NCI-H146 treated with DMSO at 0.1 percent for 48 hours (cell line): ENCODE measurements at regions not wholly inside any gene's neighbourhood (a gene's known extent, or its start where the extent isn't known, plus 50 kb on each side); places are given as distances from the start of the nearest gene placed in this dataset.

Source experiments
- DNase-seq: peaks from one replicate; lab custom pipeline; 2025; ENCODE audit not compliant: unreplicated experiment; lab: John Stamatoyannopoulos, UW

DNA sequence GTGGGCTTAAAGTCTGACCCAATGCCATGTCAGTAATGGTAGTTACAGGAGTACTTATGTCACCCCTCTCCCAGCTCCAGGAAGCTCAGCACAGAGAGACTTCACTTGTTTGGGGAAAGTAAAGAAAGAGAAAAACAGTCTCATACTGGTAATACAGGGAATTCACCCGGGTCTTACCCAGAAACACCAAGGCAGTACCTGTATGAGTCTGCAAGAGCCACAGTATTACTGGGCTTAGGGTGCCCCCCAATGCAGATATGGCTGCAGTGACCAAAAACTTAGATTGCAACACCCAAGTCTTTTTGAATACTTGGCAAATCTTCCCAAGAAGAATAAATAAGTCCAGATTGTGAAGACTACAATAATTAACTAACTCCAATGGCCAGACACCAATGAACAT is 622.1 kb downstream of the IGSF11 start:
- no peak for DNase-seq

DNA sequence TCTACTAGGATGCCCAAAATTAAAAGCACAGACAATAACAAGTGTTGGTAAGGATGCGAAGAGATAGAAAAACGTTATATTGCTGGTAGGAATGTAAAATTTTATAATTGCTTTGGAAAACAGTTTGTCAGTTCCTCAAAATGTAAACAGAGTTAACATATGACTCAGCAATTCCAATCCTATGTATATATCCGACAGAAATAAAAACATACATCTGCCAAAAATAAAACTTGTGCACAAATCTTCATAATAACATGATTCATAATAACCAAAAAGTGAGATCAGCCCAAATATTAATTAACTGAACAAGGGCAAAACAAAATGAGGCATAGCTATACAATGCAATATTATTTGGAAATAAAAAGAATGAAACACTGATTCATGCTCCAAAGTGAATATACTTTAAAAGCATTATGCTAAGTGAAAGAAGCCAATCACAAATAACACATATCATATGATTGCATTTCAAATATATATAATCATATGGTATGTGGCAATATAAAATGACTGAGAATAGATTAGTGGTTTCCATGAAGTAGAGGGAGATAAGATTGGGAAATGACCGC is 609.3 kb downstream of the IGSF11 start:
- no peak for DNase-seq

DNA sequence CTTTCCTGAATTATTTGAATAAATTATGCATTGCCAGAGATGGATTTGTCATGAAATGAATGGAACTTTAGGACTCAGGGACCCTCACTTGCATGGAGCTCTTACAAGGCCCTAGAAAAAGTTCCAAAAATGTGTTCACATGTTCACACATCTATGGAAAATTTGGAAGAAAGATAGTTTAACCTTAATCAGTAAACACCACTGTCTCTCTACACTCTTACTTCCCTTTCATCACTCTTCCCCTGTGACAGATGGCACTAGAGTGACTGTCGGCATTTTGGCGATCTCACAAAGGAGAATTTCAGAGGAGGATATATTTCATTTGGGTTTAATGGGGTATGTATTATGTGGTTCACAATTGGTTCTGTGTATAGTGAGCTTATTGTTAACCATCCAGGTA is 600.8 kb downstream of the IGSF11 start:
- no peak for DNase-seq

DNA sequence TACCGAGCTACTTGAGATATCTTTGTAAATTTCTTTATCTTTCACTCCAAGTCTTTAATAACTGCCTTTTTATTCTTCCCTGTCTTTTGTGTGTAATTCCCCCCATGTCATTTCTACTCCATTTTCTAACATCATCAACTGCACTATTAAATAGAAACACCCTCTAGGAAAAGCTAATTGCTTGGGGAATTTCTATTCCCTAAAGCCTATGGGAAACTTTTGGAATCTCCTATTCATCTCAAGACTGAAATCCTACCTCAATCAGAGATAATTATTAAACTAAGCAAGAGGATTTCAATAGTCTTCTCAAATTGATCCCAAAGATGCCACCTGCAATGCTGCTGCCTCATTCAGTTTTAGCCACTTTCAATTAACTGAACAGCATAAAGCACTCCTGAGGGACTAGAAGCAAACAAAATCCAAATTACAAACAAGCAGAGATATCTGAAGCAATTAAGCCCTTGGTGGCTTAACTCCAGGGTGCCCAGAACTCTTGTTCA is 598.7 kb downstream of the IGSF11 start:
- no peak for DNase-seq

DNA sequence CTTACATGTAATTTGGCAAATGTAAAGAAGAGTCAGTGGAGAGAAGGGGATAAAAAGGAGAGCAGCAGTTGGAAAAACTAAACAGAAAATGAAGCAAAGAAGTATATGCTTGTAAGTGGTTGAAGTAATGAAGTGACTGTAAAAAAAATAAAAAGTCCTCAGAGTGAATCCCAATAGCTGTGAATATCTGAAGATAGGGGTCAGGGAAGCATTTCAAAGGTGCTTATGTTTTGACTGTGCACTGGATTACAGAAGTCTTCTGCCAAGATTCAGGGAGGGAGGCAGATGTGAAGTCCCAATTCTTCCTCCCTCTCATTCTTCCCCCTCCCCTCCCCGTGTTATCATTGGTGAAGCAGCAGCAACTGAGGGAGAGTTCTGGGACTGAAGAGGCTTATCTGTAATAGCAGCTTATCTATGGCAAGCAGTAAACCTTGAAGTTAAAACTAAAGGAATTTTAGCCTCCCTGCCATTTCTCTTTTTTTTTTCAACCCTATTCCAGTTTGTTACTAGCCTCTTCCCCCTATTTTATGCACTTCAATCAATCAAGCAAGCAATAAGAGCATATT is 597.9 kb downstream of the IGSF11 start:
- no peak for DNase-seq

DNA sequence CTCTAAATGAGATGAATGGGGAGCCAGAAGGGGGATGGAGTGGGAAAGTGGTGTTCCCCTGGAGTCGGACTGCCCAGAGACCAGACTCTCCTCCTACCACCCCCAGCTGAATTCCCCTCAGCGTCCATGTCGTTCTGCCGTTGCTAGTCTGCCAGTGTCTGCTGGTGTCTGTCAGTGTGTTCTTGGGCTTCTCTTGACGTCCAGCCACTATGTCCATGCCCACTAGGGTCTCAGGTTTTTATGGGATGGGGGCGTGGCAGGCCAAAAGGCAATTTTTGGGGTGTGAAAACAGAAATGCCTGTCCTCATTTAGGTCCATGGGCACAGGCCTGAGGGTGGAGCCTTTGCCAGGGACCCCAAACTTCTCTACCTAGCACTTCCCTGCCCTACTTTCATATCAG is 589.6 kb downstream of the IGSF11 start:
- DNase-seq = no peak

DNA sequence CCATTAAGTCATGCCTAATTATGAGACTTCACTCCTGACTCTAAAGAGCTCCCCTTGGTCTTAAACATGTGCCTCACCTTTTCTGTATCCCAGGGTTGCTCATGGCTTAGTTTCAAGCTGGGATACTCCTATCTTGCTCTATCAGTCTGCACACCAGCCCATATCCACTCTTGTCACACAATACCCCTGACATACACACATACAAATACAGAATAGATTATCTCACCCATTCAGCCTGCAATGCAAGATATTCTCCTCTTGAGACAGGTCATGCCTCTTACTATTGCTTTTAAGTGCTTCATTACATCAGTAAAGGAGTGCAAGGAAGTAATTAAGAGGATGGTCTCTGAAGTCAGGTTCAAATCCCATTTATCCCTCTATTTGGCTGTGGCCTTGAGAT is 587.3 kb downstream of the IGSF11 start:
- no peak for DNase-seq

DNA sequence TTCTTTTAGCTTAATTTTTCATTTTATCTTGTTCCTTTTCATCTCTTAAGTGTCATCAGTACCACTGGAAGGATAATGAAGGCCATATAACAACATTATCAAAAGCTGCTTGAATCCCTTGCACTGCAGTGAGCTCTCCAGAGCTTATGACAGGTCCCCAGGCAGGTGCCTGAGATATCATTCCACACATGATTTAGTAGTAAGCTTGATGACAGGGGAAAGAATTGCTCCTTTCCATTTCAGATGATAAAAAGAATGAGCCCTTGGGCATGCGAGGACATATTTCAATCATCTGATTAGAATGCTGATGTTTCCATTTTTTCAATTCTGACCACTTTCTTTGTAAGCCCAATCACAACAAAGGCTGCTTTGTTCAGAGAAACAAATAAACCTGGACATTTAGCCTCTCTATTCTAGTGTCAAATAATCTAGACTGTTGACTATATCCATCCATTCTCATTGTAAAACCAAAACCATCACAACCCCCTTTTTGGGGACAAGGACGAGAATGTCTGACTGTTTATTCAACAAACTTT is 567.8 kb downstream of the IGSF11 start:
- DNase-seq = no peak

DNA sequence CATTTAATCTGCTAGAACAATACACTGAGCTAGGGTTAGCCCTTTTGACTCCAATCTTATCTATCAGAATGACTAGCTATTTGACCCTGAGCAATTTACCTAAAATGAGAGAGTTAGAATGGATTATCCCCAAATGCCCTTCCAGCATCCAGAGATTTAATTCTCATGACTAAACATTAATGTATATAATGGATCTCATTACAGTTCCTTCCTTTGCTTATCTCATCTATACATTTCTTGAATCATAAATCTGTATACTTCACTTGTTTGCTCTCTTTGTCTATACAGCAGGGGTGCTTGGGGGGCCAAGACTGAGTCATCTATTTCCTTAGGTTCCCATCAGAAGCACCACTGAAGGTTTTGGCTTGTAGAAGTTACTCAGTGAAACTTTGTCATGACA is 565.8 kb downstream of the IGSF11 start:
- no peak for DNase-seq

DNA sequence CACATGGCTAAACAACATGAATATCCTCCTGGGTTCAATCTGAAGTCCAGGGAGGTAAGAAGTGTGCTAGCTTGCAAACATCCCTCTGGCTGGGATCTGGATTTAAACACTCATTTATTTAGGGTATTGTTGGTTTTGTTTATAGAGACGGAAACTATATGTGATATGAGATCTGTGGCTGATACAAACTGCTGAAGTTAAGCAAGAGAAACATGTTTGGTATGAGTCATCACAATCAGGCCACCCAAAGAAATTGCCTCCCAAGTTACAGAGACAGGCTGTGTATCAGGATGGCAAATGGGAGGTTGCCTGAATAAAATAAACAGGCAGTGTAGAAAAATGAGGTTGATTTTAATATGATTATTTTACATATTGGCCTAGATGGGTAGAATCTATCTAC is 562.1 kb downstream of the IGSF11 start:
- no peak for DNase-seq

DNA sequence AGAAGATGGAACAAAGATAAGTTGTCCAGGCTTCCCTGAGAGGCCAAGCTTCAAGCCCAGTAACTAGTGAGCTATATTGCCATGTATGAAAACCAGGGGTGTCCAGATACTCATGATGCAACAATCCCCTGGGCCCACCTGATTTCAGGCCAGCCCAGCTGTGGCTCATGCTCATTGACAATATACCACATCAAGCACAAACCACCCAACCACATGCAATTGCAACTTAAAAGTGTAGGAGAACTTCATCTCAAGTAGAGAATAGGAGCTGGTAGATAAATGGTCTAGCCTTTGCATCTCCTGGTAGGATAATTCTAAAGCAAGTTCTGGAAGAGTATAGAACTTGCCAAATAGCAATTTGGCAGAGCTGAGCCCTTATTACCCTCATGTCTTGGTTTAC is 561.3 kb downstream of the IGSF11 start:
- no peak for DNase-seq

DNA sequence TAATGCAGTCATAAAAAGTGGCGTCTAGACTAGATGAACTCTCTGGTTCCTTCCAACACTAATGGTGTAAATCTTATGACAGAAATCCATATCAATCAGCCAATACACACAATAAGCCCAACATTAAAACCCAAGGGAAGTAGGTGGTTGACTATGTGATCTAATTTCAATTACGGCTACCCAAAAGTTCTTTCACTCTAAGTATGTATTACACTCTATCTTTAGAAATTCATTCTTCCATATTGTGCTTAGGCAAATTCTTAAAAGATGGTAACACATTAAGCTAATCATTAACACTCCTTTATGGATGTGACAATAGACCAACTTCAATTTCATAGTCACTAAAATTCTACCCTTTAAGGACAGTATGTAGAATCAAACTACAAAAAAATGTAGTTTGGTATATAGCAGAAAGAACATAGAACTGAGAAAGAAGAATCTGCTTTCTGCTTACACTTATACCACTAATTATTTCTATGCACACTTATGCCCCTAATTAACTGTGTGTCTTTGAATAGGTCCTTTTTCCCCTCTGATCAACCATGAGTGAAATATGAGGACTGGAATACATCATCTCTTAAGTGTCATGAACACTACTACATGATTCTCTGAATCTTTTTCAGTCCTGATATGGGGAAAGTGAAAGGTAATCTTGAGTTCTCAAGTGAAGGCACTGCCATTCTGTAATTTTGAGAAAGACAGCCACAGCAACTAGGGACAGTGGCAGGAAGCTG is 557.6 kb downstream of the IGSF11 start:
- no peak for DNase-seq

DNA sequence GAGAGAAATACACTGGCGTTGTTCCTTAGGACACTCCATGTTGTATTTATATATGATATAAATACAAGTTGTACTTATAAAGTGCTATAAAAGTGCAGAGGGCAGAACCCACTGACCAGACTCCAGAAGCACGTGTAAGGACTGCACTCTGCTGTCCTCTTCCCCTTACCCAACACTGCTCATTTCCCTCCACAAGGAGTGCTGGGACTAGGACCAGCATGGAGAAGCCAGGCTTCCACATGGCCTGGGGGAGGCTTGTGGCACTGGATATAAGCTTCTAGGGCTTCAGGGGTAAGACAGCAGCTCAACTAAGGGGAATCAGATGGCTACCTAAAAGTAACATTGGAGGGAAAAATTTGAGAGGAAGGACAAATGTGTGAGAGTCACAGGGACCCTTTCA is 556.9 kb downstream of the IGSF11 start:
- no peak for DNase-seq

DNA sequence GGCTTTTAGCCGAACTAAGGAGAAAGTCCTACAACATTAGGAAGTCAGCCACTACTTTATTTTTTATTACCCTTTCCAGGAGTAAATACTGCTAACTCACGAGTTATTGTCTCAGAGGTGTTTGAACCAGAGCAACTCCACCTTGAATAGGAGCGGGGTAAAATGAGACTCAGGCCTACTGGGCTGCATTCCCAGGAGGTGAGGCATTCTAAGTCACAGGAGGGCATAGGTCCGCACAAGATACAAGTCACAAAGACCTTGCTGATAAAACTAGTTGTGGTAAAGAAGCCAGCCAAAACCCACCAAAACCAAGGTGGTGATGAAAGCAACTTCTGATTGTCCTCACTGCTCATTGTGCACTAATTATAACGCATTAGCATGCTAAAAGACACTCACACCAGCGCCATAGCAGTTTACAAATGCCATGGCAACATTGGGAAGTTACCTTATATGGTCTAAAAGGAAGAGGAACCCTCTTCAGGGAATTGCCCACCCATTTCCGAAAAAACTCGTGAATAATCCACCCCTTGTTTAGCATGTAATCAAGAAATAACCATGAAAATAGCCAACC is 555.9 kb downstream of the IGSF11 start:
- DNase-seq = no peak

DNA sequence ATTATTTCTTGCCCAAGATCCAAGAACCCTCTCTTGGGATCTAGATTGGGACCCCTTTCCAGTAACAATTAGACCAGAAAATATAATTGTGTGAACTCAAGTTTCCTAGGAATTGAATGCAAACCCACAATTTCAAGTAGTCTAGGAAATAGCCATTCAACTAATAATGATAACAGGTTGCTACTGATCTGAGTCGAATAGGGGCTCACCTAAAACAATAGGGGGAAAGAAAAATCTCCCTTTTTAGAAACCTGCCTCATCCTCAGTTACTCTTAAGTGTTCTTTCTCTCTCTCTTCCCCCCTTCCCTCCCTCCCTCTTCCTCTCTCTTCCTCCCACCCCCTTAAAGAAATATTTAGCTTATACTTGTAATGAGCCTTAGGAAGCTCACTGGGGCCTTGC is 555.3 kb downstream of the IGSF11 start:
- DNase-seq = no peak

DNA sequence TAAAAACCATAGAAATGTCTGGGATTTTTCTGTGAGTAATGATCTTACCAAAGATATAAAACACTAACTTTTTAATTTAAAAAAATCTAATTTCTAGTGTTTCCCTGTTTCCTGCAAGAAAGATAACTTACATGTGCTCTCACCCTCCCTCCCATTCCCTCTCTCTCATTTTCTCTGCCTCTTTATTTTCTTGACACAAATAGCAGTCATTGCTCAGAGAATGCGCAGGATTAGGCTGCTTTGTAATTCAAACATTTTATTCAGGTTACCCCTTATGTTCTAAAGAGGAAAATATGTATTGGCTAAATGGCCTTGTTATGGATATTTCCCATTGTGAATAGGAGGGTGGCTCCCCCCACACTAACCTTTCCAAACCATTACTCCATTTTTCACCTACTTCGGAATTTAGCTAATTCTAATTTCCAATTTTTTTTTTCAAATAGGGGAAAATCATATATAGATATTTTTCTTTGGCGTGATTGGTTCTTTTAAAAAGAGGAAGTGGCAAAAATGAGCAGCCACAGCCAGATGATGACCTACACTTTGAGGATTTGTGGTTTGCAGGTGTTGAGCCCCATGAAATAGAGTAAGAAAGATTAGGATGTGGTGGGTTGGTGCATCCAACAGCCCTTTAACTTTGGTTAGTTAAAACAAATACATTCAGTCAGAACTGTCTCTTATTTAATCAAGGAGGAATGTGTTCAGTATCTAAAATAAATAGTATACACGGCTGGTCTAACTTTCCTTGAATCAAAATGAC is 554.4 kb downstream of the IGSF11 start:
- DNase-seq = no peak

DNA sequence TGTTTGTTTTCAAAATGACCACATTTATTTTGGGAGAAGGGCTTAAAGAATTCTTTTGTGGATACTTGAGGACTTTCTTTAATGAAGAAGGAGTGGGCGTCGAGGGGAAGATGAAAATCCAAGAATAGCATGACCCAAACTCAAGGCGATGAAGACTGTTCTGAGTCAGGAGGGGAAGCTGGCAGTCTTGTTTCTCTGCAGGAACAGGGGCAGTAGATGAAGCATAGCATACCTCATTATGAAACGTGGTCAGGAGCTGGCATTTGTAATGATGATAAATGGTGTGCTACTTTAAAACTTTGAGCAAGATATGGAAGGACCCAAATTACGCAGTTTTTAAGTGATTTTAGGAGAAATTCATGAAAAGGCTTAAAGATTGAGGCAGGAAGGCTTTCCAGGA is 549.0 kb downstream of the IGSF11 start:
- no peak for DNase-seq

DNA sequence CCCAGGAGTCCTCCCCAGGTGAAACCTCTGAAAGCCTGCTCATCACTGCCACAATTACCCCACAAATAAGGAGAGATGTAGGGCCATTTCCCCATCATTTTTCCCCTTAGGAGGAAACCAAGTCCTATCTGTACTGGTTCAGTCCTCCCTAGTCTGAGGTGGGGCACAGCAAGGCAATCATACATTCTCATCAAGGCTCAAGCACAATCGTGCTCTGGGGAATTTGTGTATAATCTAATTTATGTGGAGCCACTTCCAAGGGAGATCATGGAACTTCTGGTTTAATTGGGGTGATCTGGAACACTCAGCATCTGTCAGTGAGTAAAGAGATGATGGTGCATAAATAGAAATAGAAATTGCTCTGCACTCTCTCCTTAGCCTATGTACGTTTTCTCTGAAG is 546.9 kb downstream of the IGSF11 start:
- DNase-seq = no peak

DNA sequence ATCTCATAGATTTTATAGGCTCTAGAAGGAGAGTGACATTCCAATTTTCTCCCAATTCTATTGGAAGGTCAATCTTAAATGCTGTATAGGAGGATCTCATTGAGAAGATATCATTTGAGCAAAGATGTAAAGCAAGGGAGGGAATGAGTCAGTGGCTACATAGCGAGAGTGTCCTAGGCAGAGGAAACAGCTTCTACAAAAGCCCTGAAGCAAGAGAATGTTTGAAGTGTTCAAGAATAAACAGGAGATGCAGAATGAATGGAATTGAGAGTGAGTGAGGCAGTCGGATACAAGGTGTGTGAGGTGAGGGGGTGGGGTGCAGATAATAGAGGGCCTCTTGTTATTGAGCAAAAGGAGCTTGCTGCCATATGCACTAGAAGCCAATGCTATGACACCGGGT is 545.9 kb downstream of the IGSF11 start:
- DNase-seq = no peak

DNA sequence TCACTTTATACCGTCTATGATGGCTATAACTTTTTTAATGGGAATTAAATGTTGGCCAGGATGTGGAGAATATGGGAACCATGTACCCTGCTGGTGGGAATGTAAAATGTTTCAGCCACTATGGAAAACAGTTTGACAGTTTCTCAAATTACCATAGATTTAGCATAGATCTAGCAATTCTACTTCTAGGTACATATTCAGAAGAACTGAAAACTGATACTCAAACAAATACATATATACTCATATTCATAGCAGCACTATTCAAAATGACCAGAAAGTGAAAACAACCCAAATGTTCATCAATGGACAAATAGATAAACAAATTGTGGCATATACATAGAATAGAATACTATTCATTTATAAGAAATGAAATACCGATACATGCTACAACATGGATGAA is 539.4 kb downstream of the IGSF11 start:
- DNase-seq = no peak

DNA sequence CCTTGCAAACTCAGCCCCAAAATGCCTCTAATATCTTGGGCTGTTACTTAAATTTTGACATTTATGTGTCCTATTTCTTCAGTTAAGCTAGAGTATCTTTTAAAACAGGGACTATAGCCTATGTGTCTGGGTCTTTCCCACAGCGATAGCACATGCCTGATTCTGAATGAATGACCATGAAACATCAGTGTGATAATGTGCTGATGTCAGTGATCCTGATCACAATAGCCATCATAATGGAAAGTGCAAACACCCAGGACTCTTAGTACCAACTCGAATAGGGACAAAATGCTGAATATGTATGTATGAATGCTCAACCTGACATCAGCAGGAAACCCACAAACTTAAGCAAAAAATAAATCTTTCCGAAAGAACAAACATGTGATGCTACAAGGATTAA is 537.4 kb downstream of the IGSF11 start:
- DNase-seq = no peak
